Activated naive CD8-positive, alpha-beta T cell treated with anti-CD3 and anti-CD28 coated beads, Interleukin-2, amount 50 U/mL, for 24 hours (primary cell): ENCODE measurements at regions not wholly inside any gene's neighbourhood (a gene's known extent, or its start where the extent isn't known, plus 50 kb on each side); places are given as distances from the start of the nearest gene placed in this dataset.

ENCODE experiments used
- ATAC-seq: fragments of 150-1000 bp; cut with Tn5 transposase; one replicate; pipeline ENCODE4 v1.10.0; 2021
- DNase-seq: peaks from one replicate; pipeline ENCODE4 v3.0.0; 2021
- H3K27ac Mint-ChIP-seq: one replicate; pipeline ENCODE4 v1.8.0; 2021; ENCODE audit warnings: mild to moderate bottlenecking, mixed read lengths
- H3K27me3 Mint-ChIP-seq: one replicate; pipeline ENCODE4 v1.8.0; 2021; ENCODE audit warnings: mixed read lengths
- H3K36me3 Mint-ChIP-seq: one replicate; pipeline ENCODE4 v1.8.0; 2021; ENCODE audit warnings: low read depth, mixed read lengths
- H3K4me1 Mint-ChIP-seq: one replicate; pipeline ENCODE4 v1.8.0; 2021; ENCODE audit warnings: mixed read lengths
- H3K4me3 Mint-ChIP-seq: one replicate; pipeline ENCODE4 v1.8.0; 2021; ENCODE audit warnings: mild to moderate bottlenecking, moderate library complexity, mixed read lengths
- H3K9me3 Mint-ChIP-seq: one replicate; pipeline ENCODE4 v1.8.0; 2021; ENCODE audit warnings: mixed read lengths

DNA sequence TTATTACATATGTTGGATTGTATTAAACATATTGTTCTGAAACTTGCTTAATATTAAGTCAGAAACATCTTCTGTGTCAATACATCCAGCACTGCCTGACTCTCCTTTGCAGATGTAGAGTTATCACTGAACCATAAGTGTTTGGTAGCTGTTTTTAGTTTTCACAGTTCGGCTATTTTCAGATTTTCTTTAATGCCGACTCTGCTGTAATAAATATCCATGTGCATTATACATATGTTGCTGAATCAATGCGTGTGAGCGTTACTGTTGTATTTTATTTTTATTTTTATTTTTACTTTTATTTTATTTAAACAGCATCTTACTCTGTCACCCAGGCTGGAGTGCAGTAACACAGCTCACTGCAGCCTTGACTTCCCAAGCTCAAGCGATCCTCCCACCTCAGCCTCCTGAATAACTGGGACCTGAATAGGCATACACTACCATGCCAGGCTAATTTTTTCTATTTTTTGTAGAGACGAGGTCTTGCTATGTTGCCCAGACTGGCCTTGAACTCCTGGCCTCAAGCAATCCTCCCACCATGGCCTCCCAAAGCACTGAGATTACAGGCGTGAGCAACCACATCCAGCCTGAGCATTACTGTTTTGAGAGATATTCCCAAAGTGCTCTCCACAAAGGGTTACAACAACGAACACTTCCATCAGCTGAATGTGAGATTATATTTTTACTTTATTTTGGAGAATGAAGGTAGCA lies 50.7 kb upstream of the NOCT start:
- ATAC-seq: no peak

DNA sequence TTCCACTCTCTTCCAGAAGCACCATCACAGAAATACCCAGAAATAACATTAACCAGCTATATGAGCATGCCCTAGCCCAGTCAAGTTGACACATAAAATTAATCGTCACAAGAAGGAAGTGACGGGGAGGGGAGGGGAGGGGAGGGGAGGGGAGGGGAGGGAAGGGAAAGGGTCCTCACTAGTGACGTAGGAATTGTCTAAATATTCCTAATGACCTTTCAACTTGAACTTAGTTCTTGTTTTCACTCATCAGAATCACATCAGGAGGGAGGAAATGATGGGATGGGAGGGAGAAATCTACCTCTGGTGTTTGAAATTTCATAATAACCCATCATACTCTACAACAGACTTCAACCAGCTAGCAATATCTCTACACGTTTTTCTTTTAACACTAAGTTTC lies 52.2 kb upstream of the NOCT start:
- Mint-ChIP-seq H3K4me3 (no peak overlapping the region), H3K36me3 (no peaks in the 10 kb centered on the region), H3K9me3 (no peaks in the 10 kb centered on the region), H3K27me3 (no peaks in the 10 kb centered on the region), H3K4me1 (no peaks in the 10 kb centered on the region), H3K27ac (no peak overlapping the region)
- no peak for ATAC-seq
- DNase-seq: no peak

More for the DNA sequence above, 50.7 kb upstream of the NOCT start:
- H3K27me3 Mint-ChIP-seq: no peaks in the 10 kb centered on the region
- H3K36me3 Mint-ChIP-seq: no peaks in the 10 kb centered on the region
- no peaks in the 10 kb centered on the region for H3K9me3 Mint-ChIP-seq
- H3K4me1 Mint-ChIP-seq: no peaks in the 10 kb centered on the region
- DNase-seq: no peak
- H3K27ac Mint-ChIP-seq: no peak overlapping the region
- no peak overlapping the region for H3K4me3 Mint-ChIP-seq

DNA sequence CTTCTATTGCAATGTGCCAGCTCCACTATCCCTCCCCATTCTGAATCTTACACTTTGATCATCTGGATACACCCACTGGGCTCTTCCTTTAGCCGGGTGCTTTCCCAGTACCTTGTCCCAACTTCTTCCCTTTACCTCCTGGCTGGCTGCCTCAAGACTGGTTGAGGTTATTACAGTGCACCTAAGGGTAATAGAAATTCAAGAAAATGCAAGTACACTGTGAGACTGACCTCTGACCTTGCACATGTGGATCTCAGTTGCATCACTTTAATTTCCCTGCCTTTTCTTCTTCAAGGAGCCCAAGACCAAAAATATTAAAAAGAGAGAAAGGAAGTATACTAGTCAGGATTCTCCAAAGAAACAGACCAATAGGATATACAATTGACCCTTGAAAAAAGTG lies 53.9 kb upstream of the NOCT start:
- ATAC-seq: no peak
- no peak for DNase-seq
- Mint-ChIP-seq H3K9me3 (no peaks in the 10 kb centered on the region), H3K27ac (no peak overlapping the region), H3K4me3 (no peak overlapping the region), H3K36me3 (no peaks in the 10 kb centered on the region), H3K4me1 (no peaks in the 10 kb centered on the region), H3K27me3 (peaks cover 3% of the 10 kb centered on the region)

DNA sequence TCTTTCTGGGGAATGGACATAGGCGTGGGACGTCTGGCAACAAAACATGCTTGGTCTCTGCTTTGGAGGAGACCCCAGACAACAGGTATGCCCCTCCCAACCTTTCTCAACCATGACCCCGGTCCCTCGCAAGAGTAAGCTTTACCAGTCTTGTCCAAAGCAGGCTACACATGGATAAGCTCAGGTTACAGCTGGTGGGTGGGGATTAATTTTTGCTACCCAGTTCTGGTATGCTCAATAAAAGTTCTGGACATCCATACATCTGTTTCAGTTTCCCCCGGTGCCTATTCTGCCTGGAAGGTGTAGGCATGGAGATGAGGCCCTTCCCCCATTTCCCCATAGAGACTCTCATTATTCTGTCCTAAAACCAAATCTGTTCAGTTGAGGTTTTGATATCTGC lies 54.5 kb upstream of the NOCT start:
- no peak overlapping the region for H3K27ac Mint-ChIP-seq
- H3K4me1 Mint-ChIP-seq: no peaks in the 10 kb centered on the region
- no peak for ATAC-seq
- DNase-seq: no peak
- no peaks in the 10 kb centered on the region for H3K9me3 Mint-ChIP-seq
- peaks cover 3% of the 10 kb centered on the region for H3K27me3 Mint-ChIP-seq
- no peaks in the 10 kb centered on the region for H3K36me3 Mint-ChIP-seq
- no peak overlapping the region for H3K4me3 Mint-ChIP-seq

DNA sequence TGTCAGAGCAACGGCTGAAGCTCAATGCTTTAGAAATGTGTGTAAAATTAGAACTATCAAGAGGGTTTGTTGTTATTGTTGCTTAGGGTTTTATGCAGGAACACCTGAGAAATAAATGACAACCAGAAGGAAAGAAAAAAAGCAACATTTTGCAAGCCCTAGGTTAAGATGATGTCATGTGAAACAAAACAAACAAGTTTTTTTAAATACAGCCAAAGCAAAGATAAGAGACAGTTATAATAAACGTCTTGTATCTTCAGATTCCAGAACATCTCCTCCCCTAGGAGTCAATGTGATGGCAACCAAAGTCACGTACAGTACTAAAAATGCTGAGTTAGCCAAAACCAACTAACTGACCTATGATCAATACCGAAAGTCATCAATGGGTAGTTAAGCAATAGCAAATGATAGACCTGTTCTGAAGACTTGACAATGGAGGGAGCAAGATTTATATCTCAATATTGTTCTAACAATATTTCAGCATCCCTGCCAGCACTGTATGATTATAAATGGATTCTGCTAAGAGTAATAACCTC lies 55.3 kb upstream of the NOCT start:
- peaks cover 3% of the 10 kb centered on the region for H3K27me3 Mint-ChIP-seq
- DNase-seq: no peak
- no peak overlapping the region for H3K27ac Mint-ChIP-seq
- H3K9me3 Mint-ChIP-seq: no peaks in the 10 kb centered on the region
- H3K4me1 Mint-ChIP-seq: no peaks in the 10 kb centered on the region
- H3K4me3 Mint-ChIP-seq: no peak overlapping the region
- H3K36me3 Mint-ChIP-seq: no peaks in the 10 kb centered on the region
- ATAC-seq: no peak

DNA sequence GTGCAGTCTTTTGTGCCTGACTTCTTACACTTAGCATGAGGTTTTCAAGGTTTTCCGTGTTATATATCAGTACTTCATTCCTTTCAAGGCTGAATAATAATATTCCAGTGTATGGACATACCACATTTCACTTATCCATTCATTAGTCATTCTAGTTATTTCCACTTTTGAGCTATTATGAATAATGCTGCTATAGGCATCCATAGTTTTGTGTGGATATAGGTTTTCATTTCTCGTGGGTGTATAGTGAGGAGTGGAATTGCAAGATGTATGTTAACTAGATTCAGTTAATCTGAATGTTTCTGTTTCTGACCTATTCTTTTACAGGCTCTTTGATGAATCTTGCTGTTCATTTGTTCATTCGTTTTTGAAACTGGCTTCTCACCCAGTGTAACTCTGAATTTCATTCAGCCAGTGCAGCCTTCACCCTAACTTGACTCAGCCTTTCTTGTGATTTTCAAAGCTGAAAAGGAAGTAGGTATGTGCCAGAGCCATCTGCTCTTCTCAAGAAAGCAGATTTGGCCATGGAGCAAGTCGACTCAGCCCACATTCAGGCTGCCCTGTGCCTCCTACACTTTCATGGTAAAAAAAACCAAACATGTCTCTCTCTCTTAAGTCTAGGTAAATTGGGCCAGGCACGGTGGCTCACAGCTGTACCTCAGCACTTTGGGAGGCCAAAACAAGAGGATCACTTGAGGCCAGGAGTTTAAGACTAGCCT lies 56.3 kb upstream of the NOCT start:
- DNase-seq (no peak), ATAC-seq (no peak)
- H3K27ac Mint-ChIP-seq: no peak overlapping the region
- H3K27me3 Mint-ChIP-seq: peaks cover 5% of the 10 kb centered on the region
- H3K9me3 Mint-ChIP-seq: no peaks in the 10 kb centered on the region
- H3K4me3 Mint-ChIP-seq: no peak overlapping the region
- H3K36me3 Mint-ChIP-seq: no peaks in the 10 kb centered on the region
- H3K4me1 Mint-ChIP-seq: no peaks in the 10 kb centered on the region

DNA sequence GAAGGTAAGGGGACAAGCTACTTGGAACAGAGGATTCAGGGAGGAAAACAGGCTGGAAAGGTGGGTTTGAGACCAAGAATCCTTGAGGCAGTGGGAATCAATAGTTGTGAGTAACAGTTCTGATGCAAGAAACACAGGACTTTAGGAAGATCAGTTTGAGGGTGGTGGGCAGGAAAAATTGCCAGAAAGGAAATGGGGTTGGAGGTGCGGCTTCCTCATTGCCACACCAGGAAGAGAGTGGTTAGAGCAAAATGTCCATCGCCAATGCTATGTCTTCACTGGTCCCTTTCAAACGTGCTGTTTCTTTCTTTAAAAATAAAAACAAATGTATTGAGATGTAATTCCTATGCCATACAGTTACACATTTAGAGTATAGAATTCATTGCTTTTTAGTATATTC lies 57.1 kb upstream of the NOCT start:
- no peak overlapping the region for H3K4me3 Mint-ChIP-seq
- no peak for DNase-seq
- H3K36me3 Mint-ChIP-seq: no peaks in the 10 kb centered on the region
- ATAC-seq: no peak
- H3K9me3 Mint-ChIP-seq: no peaks in the 10 kb centered on the region
- H3K27me3 Mint-ChIP-seq: peaks cover 5% of the 10 kb centered on the region
- no peaks in the 10 kb centered on the region for H3K4me1 Mint-ChIP-seq
- H3K27ac Mint-ChIP-seq: no peak overlapping the region

DNA sequence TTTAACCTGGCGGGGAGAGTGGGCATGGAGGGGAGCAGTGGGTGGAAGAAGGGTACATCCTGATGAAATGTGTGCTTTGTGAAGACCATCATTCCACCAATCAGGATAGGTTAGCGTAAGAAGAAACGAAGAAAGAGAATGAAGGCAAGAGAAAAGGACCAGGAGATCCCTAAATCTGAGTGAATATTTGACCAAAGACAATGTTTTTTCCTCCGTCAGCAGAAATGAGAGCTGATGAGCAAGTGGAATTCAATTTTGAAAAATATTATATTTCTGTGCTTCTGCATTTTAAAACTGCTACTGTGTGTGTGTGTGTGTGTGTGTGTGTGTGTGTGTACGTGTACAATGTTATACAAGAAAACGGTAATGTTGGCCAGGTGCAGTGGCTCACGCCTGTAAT lies 58.3 kb upstream of the NOCT start:
- Mint-ChIP-seq H3K4me1 (no peaks in the 10 kb centered on the region), H3K4me3 (no peak overlapping the region), H3K36me3 (no peaks in the 10 kb centered on the region), H3K27ac (no peak overlapping the region), H3K9me3 (no peaks in the 10 kb centered on the region), H3K27me3 (peaks cover 5% of the 10 kb centered on the region)
- ATAC-seq (no peak), DNase-seq (no peak)

DNA sequence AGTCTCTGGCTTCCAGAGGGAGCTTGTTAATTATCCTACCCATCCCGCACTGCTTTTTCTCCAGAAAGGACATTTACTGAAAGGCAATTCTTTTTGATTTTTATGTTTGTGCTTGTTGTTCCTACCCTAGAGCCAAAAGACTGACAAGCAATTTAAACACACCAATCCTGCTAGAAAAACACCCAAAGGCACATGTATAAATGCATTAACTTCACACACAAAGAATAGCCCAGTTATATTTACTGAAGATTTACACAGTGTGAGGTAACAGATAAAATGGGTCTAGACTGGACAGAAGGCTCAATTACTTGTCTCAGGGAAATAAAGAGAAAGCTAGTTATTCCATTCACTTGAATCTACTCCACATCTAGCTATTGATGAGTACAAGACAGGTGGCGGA lies 61.2 kb upstream of the NOCT start:
- peaks cover 5% of the 10 kb centered on the region for H3K27me3 Mint-ChIP-seq
- H3K9me3 Mint-ChIP-seq: no peaks in the 10 kb centered on the region
- ATAC-seq: no peak
- no peak overlapping the region for H3K27ac Mint-ChIP-seq
- no peak for DNase-seq
- H3K4me1 Mint-ChIP-seq: no peaks in the 10 kb centered on the region
- H3K36me3 Mint-ChIP-seq: no peaks in the 10 kb centered on the region
- no peak overlapping the region for H3K4me3 Mint-ChIP-seq

DNA sequence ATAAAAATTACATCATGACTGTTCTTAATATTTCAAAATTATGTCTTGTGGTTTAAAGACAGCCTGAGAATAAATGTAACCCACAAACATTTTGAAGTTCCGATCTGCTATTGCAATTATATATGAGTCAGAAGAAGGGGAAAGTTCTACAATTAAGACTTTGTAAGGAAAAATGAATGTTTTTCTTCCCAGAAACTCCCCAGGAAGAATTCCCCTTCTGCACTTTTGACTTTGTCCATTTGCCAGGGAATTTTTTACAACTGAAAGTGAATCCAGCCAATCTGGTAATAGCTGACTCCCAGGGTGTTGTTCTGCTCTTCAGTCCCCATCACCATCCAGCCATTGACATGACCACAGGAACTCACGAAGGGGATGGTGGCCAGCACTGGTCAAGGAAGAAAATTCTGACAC lies 61.6 kb upstream of the NOCT start:
- Mint-ChIP-seq H3K27ac (no peak overlapping the region), H3K4me1 (no peaks in the 10 kb centered on the region), H3K27me3 (peaks cover 5% of the 10 kb centered on the region), H3K36me3 (no peaks in the 10 kb centered on the region), H3K4me3 (no peak overlapping the region), H3K9me3 (no peaks in the 10 kb centered on the region)
- no peak for DNase-seq
- no peak for ATAC-seq

DNA sequence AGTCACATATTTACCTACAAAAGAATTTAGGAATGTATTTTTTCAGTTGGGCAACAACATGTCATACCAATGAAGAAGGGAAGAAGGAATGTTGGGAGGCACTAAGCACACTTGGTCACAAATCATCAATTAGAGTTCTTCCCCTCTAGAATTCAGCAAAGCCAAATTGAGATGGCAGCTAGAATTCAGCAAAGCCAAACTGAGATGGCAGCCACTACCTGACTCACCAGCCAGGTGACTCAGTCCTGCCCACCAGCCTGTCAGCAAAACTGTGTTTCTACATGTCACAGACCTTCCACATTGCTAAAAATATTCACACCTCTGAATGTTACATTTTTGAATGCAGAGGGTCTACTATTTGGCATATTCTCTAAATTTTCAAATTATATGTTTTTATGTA lies 63.2 kb upstream of the NOCT start:
- H3K36me3 Mint-ChIP-seq: no peaks in the 10 kb centered on the region
- H3K9me3 Mint-ChIP-seq: no peaks in the 10 kb centered on the region
- DNase-seq (peak; percentile 4), ATAC-seq (peak; percentile 65)
- H3K27ac Mint-ChIP-seq: no peak overlapping the region
- peaks cover 5% of the 10 kb centered on the region for H3K27me3 Mint-ChIP-seq
- no peak overlapping the region for H3K4me3 Mint-ChIP-seq
- no peaks in the 10 kb centered on the region for H3K4me1 Mint-ChIP-seq

DNA sequence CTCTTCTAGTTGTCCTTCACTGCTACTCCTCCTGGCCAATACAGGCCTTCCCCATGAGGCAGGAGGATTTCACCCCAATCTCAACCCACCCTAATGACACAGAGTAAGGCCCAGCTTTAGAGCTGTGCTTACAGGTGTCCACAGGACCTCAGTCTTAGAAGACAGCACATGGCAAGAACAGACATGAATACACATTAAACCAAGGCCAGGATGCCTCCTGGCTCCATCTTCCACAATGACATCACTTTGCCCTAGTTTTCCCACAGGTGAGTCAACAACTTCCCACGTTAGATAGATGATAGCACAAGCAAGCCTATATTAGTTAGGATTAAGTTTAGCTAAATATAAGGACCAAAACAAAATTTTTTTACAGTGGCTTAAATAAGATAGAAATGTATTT lies 63.8 kb upstream of the NOCT start:
- no peak overlapping the region for H3K27ac Mint-ChIP-seq
- no peak for DNase-seq
- H3K36me3 Mint-ChIP-seq: no peaks in the 10 kb centered on the region
- ATAC-seq: no peak
- H3K9me3 Mint-ChIP-seq: no peaks in the 10 kb centered on the region
- no peaks in the 10 kb centered on the region for H3K4me1 Mint-ChIP-seq
- peaks cover 3% of the 10 kb centered on the region for H3K27me3 Mint-ChIP-seq
- no peak overlapping the region for H3K4me3 Mint-ChIP-seq

DNA sequence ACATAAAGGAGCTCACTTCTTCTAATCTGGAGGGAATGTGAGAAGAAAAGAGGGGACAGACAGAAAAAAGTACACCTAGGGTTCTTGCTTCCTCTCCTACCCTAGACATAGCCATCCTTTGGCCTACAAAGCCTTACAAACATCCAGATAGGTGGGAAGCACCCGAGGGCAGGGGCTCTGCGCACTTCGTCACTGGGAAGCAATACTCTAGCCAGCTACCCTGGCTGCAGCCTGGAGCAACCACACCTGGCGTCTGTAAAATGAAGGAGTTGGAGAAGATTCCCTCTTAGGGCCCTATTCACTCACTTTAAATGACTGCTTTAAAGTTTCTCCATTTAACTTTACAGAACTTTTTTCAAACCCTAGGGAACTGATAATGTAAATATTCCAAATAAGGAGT lies 65.7 kb upstream of the NOCT start:
- no peak overlapping the region for H3K27ac Mint-ChIP-seq
- ATAC-seq (no peak), DNase-seq (no peak)
- H3K4me1 Mint-ChIP-seq: no peaks in the 10 kb centered on the region
- peaks cover under 1% of the 10 kb centered on the region for H3K27me3 Mint-ChIP-seq
- H3K4me3 Mint-ChIP-seq: no peak overlapping the region
- no peaks in the 10 kb centered on the region for H3K36me3 Mint-ChIP-seq
- no peaks in the 10 kb centered on the region for H3K9me3 Mint-ChIP-seq

DNA sequence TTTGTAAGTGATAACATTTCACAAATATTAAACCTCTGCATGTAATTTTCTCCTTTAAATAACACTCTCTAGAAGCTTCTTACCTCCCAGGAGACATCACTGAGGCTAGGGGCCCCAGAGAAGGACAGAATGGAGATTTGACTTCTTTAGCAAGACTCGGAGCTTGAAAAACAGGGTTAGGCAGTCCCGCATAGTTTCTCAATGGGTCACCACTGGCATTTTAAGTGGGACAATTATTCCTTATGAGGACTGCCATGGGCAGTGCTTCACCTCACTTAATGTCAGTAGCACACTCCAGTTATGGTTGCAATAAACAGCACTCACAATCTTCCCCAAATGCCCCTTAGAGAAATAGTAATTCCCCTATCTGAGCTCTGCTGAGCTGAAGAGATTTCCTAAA lies 66.7 kb upstream of the NOCT start:
- Mint-ChIP-seq H3K4me3 (no peak overlapping the region), H3K36me3 (no peaks in the 10 kb centered on the region), H3K4me1 (no peaks in the 10 kb centered on the region), H3K27me3 (no peaks in the 10 kb centered on the region), H3K9me3 (no peaks in the 10 kb centered on the region), H3K27ac (no peak overlapping the region)
- no peak for DNase-seq
- ATAC-seq: no peak

DNA sequence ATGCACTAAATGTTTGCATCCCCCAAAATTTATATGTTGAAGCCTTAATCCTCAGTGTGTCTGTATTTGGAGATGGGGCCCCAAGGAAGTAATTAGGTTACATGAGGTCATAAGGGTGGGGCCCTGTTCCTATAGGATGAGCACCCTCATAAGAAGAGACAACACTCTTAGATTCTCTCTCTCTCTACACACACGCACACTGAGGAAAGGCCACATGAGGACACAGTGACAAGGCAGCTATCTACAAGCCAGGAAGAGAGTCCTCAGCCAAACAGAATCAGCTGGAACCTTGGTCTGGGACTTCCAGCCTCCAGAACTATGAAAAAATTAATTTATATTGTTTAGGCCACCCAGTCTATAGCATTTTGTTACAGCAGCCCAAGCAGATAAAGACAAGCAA lies 69.3 kb upstream of the NOCT start:
- no peaks in the 10 kb centered on the region for H3K36me3 Mint-ChIP-seq
- no peaks in the 10 kb centered on the region for H3K27me3 Mint-ChIP-seq
- DNase-seq (no peak), ATAC-seq (no peak)
- H3K4me3 Mint-ChIP-seq: no peak overlapping the region
- H3K27ac Mint-ChIP-seq: no peak overlapping the region
- H3K9me3 Mint-ChIP-seq: no peaks in the 10 kb centered on the region
- H3K4me1 Mint-ChIP-seq: no peaks in the 10 kb centered on the region
